GM21717 (cell line): ENCODE measurements at regions not wholly inside any gene's neighbourhood (a gene's known extent, or its start where the extent isn't known, plus 50 kb on each side); places are given as distances from the start of the nearest gene placed in this dataset.

Experiments used
- ATAC-seq: cut with Tn5 transposase; IDR thresholded peaks from one replicate; pipeline ENCODE4 v1.9.1; 2021; ENCODE audit warnings: mild to moderate bottlenecking, moderate library complexity; ENCODE audit not compliant: unreplicated experiment

- no peak for ATAC-seq
Observed at GRCh38 chr11:31865606-31866300, 54.6 kb upstream of the PAX6 start.

- no peak for ATAC-seq
Observed at GRCh38 chr11:31863170-31863832, 52.2 kb upstream of the PAX6 start.

DNA sequence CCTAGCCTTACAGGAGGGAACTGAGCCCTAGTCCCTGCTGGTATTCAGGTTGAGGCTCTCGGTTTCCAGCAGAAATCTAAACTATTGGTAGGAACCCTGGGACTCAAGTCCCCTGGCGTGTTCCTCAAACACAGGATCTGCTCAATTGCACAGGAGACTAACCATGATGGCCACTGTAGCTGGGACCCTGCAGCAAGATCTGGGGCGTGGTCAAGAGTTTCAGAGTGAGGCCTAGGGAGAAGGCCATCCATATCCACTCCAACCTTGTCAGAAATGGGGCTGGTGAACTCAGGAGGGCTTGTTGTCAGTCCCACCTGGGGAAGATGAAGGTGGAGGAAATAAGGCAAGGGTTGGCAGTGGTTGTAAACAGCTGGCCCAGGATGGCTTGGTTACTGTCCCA, 49.9 kb upstream of the PAX6 start:
- ATAC-seq = no peak
